MM.1S (cell line): ENCODE measurements at regions not wholly inside any gene's neighbourhood (a gene's known extent, or its start where the extent isn't known, plus 50 kb on each side); places are given as distances from the start of the nearest gene placed in this dataset.

ENCODE experiments used
- CTCF ChIP-seq: fragments of 300-600 bp; sonication (generic); IDR thresholded peaks from 2 replicates; pipeline ENCODE4 v1.5.1; 2016; ENCODE audit warnings: antibody characterized with exemption, low read length, mixed read lengths
- EZH2 ChIP-seq: fragments of 300-600 bp; sonication (generic); optimal IDR thresholded peaks from 2 replicates; pipeline ENCODE3; 2017; ENCODE audit warnings: low read depth, mild to moderate bottlenecking, antibody characterized with exemption, low read length, mixed read lengths

DNA sequence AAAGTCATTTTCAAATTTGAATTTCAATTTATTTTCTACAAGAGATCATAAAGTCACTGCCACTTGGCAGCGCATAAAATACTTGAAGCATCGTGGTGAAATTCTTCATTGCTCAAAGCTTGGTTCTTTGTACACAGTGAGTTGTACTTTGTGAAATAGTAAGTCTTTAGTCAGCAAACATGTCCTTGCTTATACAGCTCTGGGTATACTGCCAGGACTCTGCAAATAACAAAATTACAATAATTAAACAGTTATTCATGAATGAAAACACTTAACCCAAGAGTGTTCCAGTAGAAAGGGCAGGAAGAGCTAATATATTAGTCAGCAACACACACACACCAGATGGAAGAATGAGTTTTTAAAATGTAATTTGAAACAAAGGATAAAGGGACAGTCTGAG is 1300.9 kb upstream of the DIAPH2 start:
- no peak for TF ChIP-seq CTCF
- no peak for TF ChIP-seq EZH2
